ENCODE measurements at regions not wholly inside any gene's neighbourhood (a gene's known extent, or its start where the extent isn't known, plus 50 kb on each side); places are given as distances from the start of the nearest gene placed in this dataset.

DNA sequence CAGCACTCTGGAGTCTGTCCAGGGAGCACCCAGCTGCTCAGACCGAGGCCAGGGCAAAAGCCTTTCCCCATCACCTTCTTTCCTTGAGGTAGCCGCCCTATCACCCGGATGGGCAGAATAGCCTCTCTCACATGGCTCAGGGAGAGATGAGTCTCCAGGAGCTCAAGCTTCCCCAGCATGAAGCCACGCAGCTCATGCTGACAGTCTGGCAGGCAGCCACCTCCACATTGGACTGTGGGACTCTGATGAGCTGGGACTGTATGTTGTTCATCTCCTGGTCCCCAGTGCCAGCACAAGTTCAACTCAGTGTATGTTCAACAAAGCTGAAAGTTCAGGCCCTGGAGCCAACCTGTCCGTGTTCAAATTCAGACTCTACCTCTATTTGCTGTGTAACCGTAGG lies 75.2 kb upstream of the ZC3H12A start:
- H3K4me3 ChIP-seq, result no peak overlapping the region
- H3K27ac ChIP-seq (ENCODE audit: low read depth in 1 of 2, low read length in 1 of 2), result no peak overlapping the region
- H3K36me3 ChIP-seq (ENCODE audit: control insufficient read depth in 4 of 4, insufficient read depth in 4 of 4, low read length in 4 of 4), result no peaks in the 10 kb centered on the region
- H3K27me3 ChIP-seq (ENCODE audit: control insufficient read depth in 3 of 3, insufficient read depth in 3 of 3, low read length in 2 of 3), result no peaks in the 10 kb centered on the region
- TF ChIP-seq, protein P1, sequence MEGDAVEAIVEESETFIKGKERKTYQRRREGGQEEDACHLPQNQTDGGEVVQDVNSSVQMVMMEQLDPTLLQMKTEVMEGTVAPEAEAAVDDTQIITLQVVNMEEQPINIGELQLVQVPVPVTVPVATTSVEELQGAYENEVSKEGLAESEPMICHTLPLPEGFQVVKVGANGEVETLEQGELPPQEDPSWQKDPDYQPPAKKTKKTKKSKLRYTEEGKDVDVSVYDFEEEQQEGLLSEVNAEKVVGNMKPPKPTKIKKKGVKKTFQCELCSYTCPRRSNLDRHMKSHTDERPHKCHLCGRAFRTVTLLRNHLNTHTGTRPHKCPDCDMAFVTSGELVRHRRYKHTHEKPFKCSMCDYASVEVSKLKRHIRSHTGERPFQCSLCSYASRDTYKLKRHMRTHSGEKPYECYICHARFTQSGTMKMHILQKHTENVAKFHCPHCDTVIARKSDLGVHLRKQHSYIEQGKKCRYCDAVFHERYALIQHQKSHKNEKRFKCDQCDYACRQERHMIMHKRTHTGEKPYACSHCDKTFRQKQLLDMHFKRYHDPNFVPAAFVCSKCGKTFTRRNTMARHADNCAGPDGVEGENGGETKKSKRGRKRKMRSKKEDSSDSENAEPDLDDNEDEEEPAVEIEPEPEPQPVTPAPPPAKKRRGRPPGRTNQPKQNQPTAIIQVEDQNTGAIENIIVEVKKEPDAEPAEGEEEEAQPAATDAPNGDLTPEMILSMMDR (IDR thresholded peaks at IDR 0.05; ENCODE audit: control extremely low read depth, extremely low read depth), result no peak
- no peaks in the 10 kb centered on the region for H3K9me3 ChIP-seq (ENCODE audit: control insufficient read depth in 4 of 4, insufficient read depth in 3 of 4, low read length in 3 of 4)
- no peaks in the 10 kb centered on the region for H3K4me1 ChIP-seq (ENCODE audit: control insufficient read depth in 5 of 5, insufficient read depth in 5 of 5, low read length in 5 of 5)
- no peak for DNase-seq
- 61 to 81% methylated on average over 6 of the region's 6 CpGs for WGBS, 2 donors
- no peak for ATAC-seq (ENCODE audit: insufficient read depth, low FRiP score)
- H3K9ac ChIP-seq (ENCODE audit: insufficient read depth in 1 of 2, low read length in 2 of 2), result no peak overlapping the region

DNA sequence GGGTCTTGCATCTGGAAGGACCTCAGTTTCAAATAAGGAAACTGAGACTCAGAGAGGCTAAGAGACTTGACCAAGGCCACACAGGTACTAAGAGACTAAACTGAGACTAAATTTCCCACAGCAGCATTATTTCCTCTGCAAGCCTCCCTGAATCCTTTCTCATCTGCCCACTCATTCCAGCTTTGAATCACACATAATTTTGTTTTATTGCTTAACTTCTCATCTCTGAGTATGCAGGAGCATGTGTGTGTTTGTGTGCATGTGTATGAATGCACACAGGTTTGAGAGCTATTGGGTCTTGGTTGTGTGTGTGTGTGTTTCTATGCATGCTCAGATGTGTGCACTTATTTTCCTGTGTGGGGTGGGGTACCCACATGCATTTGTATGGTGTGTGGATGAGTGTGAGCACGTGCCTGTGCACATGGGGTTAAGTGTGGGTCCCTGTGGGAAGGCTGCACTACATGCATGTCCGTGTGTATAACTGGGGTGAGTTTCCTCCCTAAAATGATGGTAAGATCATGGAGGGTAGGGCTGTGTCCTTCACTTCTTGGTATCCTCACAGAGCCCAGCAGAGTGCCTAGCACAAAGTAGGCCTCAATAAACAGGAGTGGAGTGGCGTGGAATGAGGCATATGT lies 74.4 kb upstream of the ZC3H12A start:
- ATAC-seq (ENCODE audit: insufficient read depth, low FRiP score) (no peak), DNase-seq (no peak)
- Histone ChIP-seq H3K27ac (ENCODE audit: low read depth in 1 of 2, low read length in 1 of 2) (no peak overlapping the region), H3K4me1 (ENCODE audit: control insufficient read depth in 5 of 5, insufficient read depth in 5 of 5, low read length in 5 of 5) (no peaks in the 10 kb centered on the region), H3K36me3 (ENCODE audit: control insufficient read depth in 4 of 4, insufficient read depth in 4 of 4, low read length in 4 of 4) (no peaks in the 10 kb centered on the region), H3K4me3 (no peak overlapping the region), H3K9me3 (ENCODE audit: control insufficient read depth in 4 of 4, insufficient read depth in 3 of 4, low read length in 3 of 4) (no peaks in the 10 kb centered on the region), H3K9ac (ENCODE audit: insufficient read depth in 1 of 2, low read length in 2 of 2) (no peak overlapping the region), H3K27me3 (ENCODE audit: control insufficient read depth in 3 of 3, insufficient read depth in 3 of 3, low read length in 2 of 3) (no peaks in the 10 kb centered on the region)
- WGBS, 2 donors, result 60 to 61% methylated on average over 3 of the region's 3 CpGs
- TF ChIP-seq, protein P1 (IDR thresholded peaks at IDR 0.05; ENCODE audit: control extremely low read depth, extremely low read depth), result no peak

DNA sequence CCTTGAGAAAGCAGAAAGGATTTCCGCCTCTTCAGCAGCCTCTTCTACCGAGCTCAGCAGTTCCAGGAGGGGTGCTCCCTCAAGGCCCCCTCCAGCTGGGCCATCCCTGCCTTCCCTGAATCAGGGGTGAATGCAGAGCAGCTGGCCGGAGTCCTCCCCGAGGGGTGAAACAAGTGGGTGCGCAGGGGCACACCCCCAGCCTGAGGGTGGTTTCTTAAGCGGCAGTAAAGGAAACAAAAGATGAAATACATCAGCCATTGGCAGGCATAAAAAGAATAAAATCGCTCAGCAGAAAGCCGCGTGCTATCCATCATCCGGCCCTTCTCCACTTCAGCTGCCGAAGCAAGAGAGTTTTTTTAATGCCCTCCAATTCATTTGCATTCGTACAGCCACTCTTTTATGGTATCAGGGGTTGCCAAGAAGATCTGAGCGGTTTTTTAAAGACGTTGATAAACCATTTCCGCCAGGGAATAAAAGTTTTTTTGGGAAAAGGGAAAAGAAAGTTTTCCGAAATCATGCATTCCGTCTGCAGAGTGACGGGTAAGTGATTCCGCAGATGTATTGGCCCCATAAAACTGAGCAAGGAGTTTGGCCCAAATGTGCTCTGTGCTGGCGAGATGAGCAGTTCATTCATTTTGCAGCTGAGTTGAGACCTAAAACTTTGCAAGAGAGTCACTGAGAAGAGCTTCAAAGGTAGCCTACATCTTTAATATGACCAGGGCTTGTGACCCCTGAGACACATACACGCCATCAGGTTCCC lies 73.7 kb upstream of the ZC3H12A start:
- TF ChIP-seq, protein P1 (IDR thresholded peaks at IDR 0.05; ENCODE audit: control extremely low read depth, extremely low read depth), result no peak
- H3K9ac ChIP-seq (ENCODE audit: insufficient read depth in 1 of 2, low read length in 2 of 2), result no peak overlapping the region
- H3K4me1 ChIP-seq (ENCODE audit: control insufficient read depth in 5 of 5, insufficient read depth in 5 of 5, low read length in 5 of 5), result no peaks in the 10 kb centered on the region
- DNase-seq (no peak), ATAC-seq (ENCODE audit: insufficient read depth, low FRiP score) (no peak)
- no peaks in the 10 kb centered on the region for H3K36me3 ChIP-seq (ENCODE audit: control insufficient read depth in 4 of 4, insufficient read depth in 4 of 4, low read length in 4 of 4)
- no peaks in the 10 kb centered on the region for H3K27me3 ChIP-seq (ENCODE audit: control insufficient read depth in 3 of 3, insufficient read depth in 3 of 3, low read length in 2 of 3)
- no peak overlapping the region for H3K4me3 ChIP-seq
- WGBS, 2 donors, result 73 to 81% methylated on average over 21 of the region's 21 CpGs
- no peak overlapping the region for H3K27ac ChIP-seq (ENCODE audit: low read depth in 1 of 2, low read length in 1 of 2)
- H3K9me3 ChIP-seq (ENCODE audit: control insufficient read depth in 4 of 4, insufficient read depth in 3 of 4, low read length in 3 of 4), result no peaks in the 10 kb centered on the region

Data from lung (tissue), 11 donors.